Stomach (tissue), 4 donors: ENCODE measurements at regions not wholly inside any gene's neighbourhood (a gene's known extent, or its start where the extent isn't known, plus 50 kb on each side); places are given as distances from the start of the nearest gene placed in this dataset.

ENCODE experiments used
- EP300 ChIP-seq: sonication (generic); formaldehyde crosslinking; IDR thresholded peaks from one replicate; pipeline ENCODE4 v1.6.1; 2017; ENCODE audit warnings: antibody characterized with exemption
- POLR2AphosphoS5 ChIP-seq, 3 donors: sonication (generic); formaldehyde crosslinking; IDR thresholded peaks; one replicate each; pipeline ENCODE4 v1.6.1; 2016; ENCODE audit warnings: antibody characterized with exemption in 3 of 3
- TF ChIP-seq, protein P1 (sequence below), 7 experiments: fragments of 450-650 bp in 4 of 7; fragments of 200-600 bp in 3 of 7; sonication (generic) in 3 of 7; IDR thresholded peaks; one replicate each; pipeline ENCODE4 v1.5.1; 2016 to 2019; ENCODE audit warnings: antibody characterized with exemption in 7 of 7, control low read depth in 2 of 7, mild to moderate bottlenecking in 1 of 7

- no peak for TF ChIP-seq EP300
- TF ChIP-seq, protein P1, sequence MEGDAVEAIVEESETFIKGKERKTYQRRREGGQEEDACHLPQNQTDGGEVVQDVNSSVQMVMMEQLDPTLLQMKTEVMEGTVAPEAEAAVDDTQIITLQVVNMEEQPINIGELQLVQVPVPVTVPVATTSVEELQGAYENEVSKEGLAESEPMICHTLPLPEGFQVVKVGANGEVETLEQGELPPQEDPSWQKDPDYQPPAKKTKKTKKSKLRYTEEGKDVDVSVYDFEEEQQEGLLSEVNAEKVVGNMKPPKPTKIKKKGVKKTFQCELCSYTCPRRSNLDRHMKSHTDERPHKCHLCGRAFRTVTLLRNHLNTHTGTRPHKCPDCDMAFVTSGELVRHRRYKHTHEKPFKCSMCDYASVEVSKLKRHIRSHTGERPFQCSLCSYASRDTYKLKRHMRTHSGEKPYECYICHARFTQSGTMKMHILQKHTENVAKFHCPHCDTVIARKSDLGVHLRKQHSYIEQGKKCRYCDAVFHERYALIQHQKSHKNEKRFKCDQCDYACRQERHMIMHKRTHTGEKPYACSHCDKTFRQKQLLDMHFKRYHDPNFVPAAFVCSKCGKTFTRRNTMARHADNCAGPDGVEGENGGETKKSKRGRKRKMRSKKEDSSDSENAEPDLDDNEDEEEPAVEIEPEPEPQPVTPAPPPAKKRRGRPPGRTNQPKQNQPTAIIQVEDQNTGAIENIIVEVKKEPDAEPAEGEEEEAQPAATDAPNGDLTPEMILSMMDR (IDR thresholded peaks at IDR 0.05) = no peak
- no peak for TF ChIP-seq POLR2AphosphoS5 (IDR thresholded peaks at IDR 0.05)
Observed at GRCh38 chr7:34584526-34584925, 73.5 kb upstream of the NPSR1 start.
